Ramos (cell line): ENCODE measurements at regions not wholly inside any gene's neighbourhood (a gene's known extent, or its start where the extent isn't known, plus 50 kb on each side); places are given as distances from the start of the nearest gene placed in this dataset.
"Not testable (repeated sequence)": the region's sequence is repeated elsewhere in the genome, so short reads cannot be mapped to it uniquely, and the experiment has no call there.

Experiments
- in situ Hi-C: fragments of 300-500 bp; cut with MboI; formaldehyde crosslinking; loops from one replicate; pipeline ENCODE4 v1.14.3; 2022; ENCODE audit warnings: low sequenced_read_pairs; ENCODE audit not compliant: unreplicated experiment

- in situ Hi-C loops: no loop called here
These were observed 57.7 kb downstream of the RAD51AP2 start for GRCh38 chr2:17460371-17461086.

- in situ Hi-C loops: no loop called here
These were observed 62.9 kb downstream of the RAD51AP2 start for GRCh38 chr2:17455343-17455742.

GRCh38 chr2:17446191-17446590 lies 72.0 kb downstream of the RAD51AP2 start:
- in situ Hi-C loops: not testable (repeated sequence)

GRCh38 chr2:17445744-17446143 lies 72.5 kb downstream of the RAD51AP2 start:
- in situ Hi-C loops: no loop called here

GRCh38 chr2:17442334-17442733 lies 75.9 kb downstream of the RAD51AP2 start:
- in situ Hi-C loops: no loop called here

GRCh38 chr2:17441790-17442189 lies 76.5 kb downstream of the RAD51AP2 start:
- in situ Hi-C loops: no loop called here

- in situ Hi-C loops: no loop called here
These were observed 77.0 kb downstream of the RAD51AP2 start for GRCh38 chr2:17441055-17441771.

GRCh38 chr2:17430326-17430725 lies 87.9 kb downstream of the RAD51AP2 start:
- in situ Hi-C loops: no loop called here

- in situ Hi-C loops: no loop called here
These were observed 89.1 kb downstream of the RAD51AP2 start for GRCh38 chr2:17429130-17429529.

- in situ Hi-C loops: no loop called here
These were observed 90.8 kb downstream of the RAD51AP2 start for GRCh38 chr2:17427401-17427800.

- in situ Hi-C loops: no loop called here
These were observed 91.5 kb downstream of the RAD51AP2 start for GRCh38 chr2:17426743-17427142.

- in situ Hi-C loops: no loop called here
These were observed 96.2 kb downstream of the RAD51AP2 start for GRCh38 chr2:17422061-17422460.

- in situ Hi-C loops: no loop called here
These were observed 101.3 kb downstream of the RAD51AP2 start for GRCh38 chr2:17416884-17417391.

GRCh38 chr2:17413036-17413435 lies 105.2 kb downstream of the RAD51AP2 start:
- in situ Hi-C loops: no loop called here

- in situ Hi-C loops: no loop called here
These were observed 117.1 kb downstream of the RAD51AP2 start for GRCh38 chr2:17401096-17401495.

GRCh38 chr2:17398770-17399169 lies 119.5 kb downstream of the RAD51AP2 start:
- in situ Hi-C loops: no loop called here

GRCh38 chr2:17388798-17389197 lies 129.4 kb downstream of the RAD51AP2 start:
- in situ Hi-C loops: no loop called here

GRCh38 chr2:17387591-17387990 lies 130.6 kb downstream of the RAD51AP2 start:
- in situ Hi-C loops: no loop called here

- in situ Hi-C loops: no loop called here
These were observed 131.5 kb downstream of the RAD51AP2 start for GRCh38 chr2:17386771-17387170.

- in situ Hi-C loops: no loop called here
These were observed 138.2 kb downstream of the RAD51AP2 start for GRCh38 chr2:17380003-17380402.

GRCh38 chr2:17375262-17375661 lies 143.0 kb downstream of the RAD51AP2 start:
- in situ Hi-C loops: no loop called here

- in situ Hi-C loops: no loop called here
These were observed 144.5 kb downstream of the RAD51AP2 start for GRCh38 chr2:17373741-17374140.
